ENCODE measurements at regions not wholly inside any gene's neighbourhood (a gene's known extent, or its start where the extent isn't known, plus 50 kb on each side); places are given as distances from the start of the nearest gene placed in this dataset.
"Not testable (repeated sequence)": the region's sequence is repeated elsewhere in the genome, so short reads cannot be mapped to it uniquely, and the experiment has no call there.

GRCh38 chr7:81051811-81052413 is 133.1 kb upstream of the SEMA3C start:
- Histone ChIP-seq H3K27ac (ENCODE audit: low read depth, low read length) (no peak overlapping the region), H3K9me3 (ENCODE audit: control insufficient read depth in 2 of 3, low read length in 3 of 3) (no peaks in the 10 kb centered on the region), H3K4me3 (ENCODE audit: low read length) (no peak overlapping the region), H3K4me1 (ENCODE audit: control insufficient read depth in 2 of 2, insufficient read depth in 2 of 2, low read length in 2 of 2) (no peaks in the 10 kb centered on the region), H3K27me3 (ENCODE audit: control insufficient read depth in 2 of 2, insufficient read depth in 2 of 2, low read length in 2 of 2) (no peaks in the 10 kb centered on the region), H3K36me3 (ENCODE audit: control insufficient read depth in 2 of 3, insufficient read depth in 3 of 3, low read length in 3 of 3) (no peaks in the 10 kb centered on the region)
- H3K4me3 Mint-ChIP-seq = no peak overlapping the region
- ATAC-seq (no peak), DNase-seq (no peak)
- no peak overlapping the region for H3K27ac Mint-ChIP-seq
- no peaks in the 10 kb centered on the region for H3K4me1 Mint-ChIP-seq
- H3K9me3 Mint-ChIP-seq = peaks cover 4 to 23% (median 13%) of the 10 kb centered on the region in 11 donors
- H3K36me3 Mint-ChIP-seq = no peaks in the 10 kb centered on the region
- H3K27me3 Mint-ChIP-seq = no peaks in the 10 kb centered on the region
- intact Hi-C loops (cut with micrococcal nuclease) = no loop called here
- ChIA-PET CTCF (no interaction called here), POLR2A (no interaction called here)

DNA sequence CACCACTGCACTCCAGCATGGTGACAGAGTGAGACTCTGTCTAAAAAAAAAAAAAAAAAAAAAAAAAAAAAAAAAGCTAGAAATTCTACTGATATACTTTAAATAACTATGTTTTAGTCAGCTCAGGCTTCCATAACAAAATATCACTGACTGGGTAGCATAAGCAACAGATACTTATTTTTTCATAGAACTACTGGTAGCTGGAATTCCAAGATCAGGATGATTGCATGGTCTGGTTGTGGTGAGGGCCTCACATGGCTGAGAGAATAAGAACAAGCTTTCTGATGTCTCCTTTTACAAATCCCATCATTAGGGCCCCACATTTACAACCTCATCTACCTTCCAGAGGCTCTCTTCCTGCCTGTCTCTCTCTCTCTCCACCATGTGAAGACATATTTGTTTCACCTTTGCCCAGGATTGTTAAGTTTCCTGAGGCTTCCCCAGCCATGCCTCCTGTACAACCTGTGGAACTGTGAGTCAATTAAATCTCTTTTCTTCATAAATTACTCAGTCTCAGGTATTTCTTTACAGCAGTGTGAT is 126.7 kb upstream of the SEMA3C start:
- POLR2A ChIA-PET = no interaction called here
- Histone ChIP-seq H3K27me3 (ENCODE audit: control insufficient read depth in 2 of 2, insufficient read depth in 2 of 2, low read length in 2 of 2) (no peaks in the 10 kb centered on the region), H3K9me3 (ENCODE audit: control insufficient read depth in 2 of 3, low read length in 3 of 3) (no peaks in the 10 kb centered on the region), H3K4me1 (ENCODE audit: control insufficient read depth in 2 of 2, insufficient read depth in 2 of 2, low read length in 2 of 2) (no peaks in the 10 kb centered on the region), H3K4me3 (ENCODE audit: low read length) (no peak overlapping the region), H3K27ac (ENCODE audit: low read depth, low read length) (no peak overlapping the region), H3K36me3 (ENCODE audit: control insufficient read depth in 2 of 3, insufficient read depth in 3 of 3, low read length in 3 of 3) (no peaks in the 10 kb centered on the region)
- intact Hi-C loops (cut with micrococcal nuclease) = no loop called here
- no peak overlapping the region for H3K4me3 Mint-ChIP-seq
- H3K27me3 Mint-ChIP-seq = no peaks in the 10 kb centered on the region
- no peak overlapping the region for H3K27ac Mint-ChIP-seq
- H3K9me3 Mint-ChIP-seq = peaks cover 2 to 38% (median 22%) of the 10 kb centered on the region in 11 donors
- CTCF ChIA-PET = no interaction called here
- ATAC-seq = no peak
- no peaks in the 10 kb centered on the region for H3K4me1 Mint-ChIP-seq
- no peak for DNase-seq
- H3K36me3 Mint-ChIP-seq = no peaks in the 10 kb centered on the region

GRCh38 chr7:81042646-81043045 is 123.8 kb upstream of the SEMA3C start:
- H3K4me3 Mint-ChIP-seq; H3K27ac ChIP-seq (ENCODE audit: low read depth, low read length); H3K36me3 Mint-ChIP-seq; H3K9me3 ChIP-seq (ENCODE audit: control insufficient read depth in 2 of 3, low read length in 3 of 3); ATAC-seq; H3K27me3 ChIP-seq (ENCODE audit: control insufficient read depth in 2 of 2, insufficient read depth in 2 of 2, low read length in 2 of 2); H3K4me1 Mint-ChIP-seq; H3K27me3 Mint-ChIP-seq; POLR2A ChIA-PET; H3K4me1 ChIP-seq (ENCODE audit: control insufficient read depth in 2 of 2, insufficient read depth in 2 of 2, low read length in 2 of 2); intact Hi-C loops (cut with micrococcal nuclease); DNase-seq; CTCF ChIA-PET; H3K36me3 ChIP-seq (ENCODE audit: control insufficient read depth in 2 of 3, insufficient read depth in 3 of 3, low read length in 3 of 3); H3K27ac Mint-ChIP-seq; H3K4me3 ChIP-seq (ENCODE audit: low read length): not testable (repeated sequence)
- H3K9me3 Mint-ChIP-seq = peaks cover under 1 to 32% (median 12%) of the 10 kb centered on the region in 11 donors

DNA sequence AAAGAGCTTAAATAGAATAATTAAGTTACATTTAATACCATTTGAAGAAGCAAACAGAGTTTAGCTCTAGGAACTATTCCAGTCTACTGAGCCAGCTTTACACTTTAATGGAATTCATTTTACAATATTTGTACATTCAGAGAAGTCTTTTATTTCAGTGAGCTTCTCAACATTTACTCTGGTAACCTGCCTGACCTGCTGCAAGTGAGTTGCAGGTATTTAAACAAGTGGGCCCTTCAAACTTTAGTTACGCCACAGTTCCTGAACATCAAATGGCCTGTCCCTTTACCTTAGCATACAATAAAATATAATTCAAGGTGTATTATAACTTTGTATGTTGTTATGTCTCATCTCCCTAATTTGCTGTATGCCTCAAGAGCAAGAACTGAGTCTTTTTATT is 121.6 kb upstream of the SEMA3C start:
- Histone ChIP-seq H3K9me3 (ENCODE audit: control insufficient read depth in 2 of 3, low read length in 3 of 3) (no peaks in the 10 kb centered on the region), H3K4me1 (ENCODE audit: control insufficient read depth in 2 of 2, insufficient read depth in 2 of 2, low read length in 2 of 2) (no peaks in the 10 kb centered on the region), H3K4me3 (ENCODE audit: low read length) (no peak overlapping the region), H3K36me3 (ENCODE audit: control insufficient read depth in 2 of 3, insufficient read depth in 3 of 3, low read length in 3 of 3) (no peaks in the 10 kb centered on the region), H3K27me3 (ENCODE audit: control insufficient read depth in 2 of 2, insufficient read depth in 2 of 2, low read length in 2 of 2) (no peaks in the 10 kb centered on the region), H3K27ac (ENCODE audit: low read depth, low read length) (no peak overlapping the region)
- POLR2A ChIA-PET = no interaction called here
- Mint-ChIP-seq H3K27ac (no peak overlapping the region), H3K36me3 (peaks cover 0 to 3% (median 0%) of the 10 kb centered on the region in 5 donors), H3K4me1 (no peaks in the 10 kb centered on the region), H3K9me3 (peaks cover 1 to 21% (median 8%) of the 10 kb centered on the region in 11 donors), H3K27me3 (no peaks in the 10 kb centered on the region), H3K4me3 (no peak overlapping the region)
- no peak for DNase-seq
- CTCF ChIA-PET = no interaction called here
- no peak for ATAC-seq
- intact Hi-C loops (cut with micrococcal nuclease) = no loop called here

GRCh38 chr7:81036871-81037270 is 118.0 kb upstream of the SEMA3C start:
- H3K27ac Mint-ChIP-seq = no peak overlapping the region
- peaks cover 0 to 11% (median 8%) of the 10 kb centered on the region in 11 donors for H3K9me3 Mint-ChIP-seq
- ChIA-PET POLR2A (no interaction called here), CTCF (no interaction called here)
- no peaks in the 10 kb centered on the region for H3K4me1 ChIP-seq (ENCODE audit: control insufficient read depth in 2 of 2, insufficient read depth in 2 of 2, low read length in 2 of 2)
- no peak overlapping the region for H3K4me3 ChIP-seq (ENCODE audit: low read length)
- H3K36me3 ChIP-seq (ENCODE audit: control insufficient read depth in 2 of 3, insufficient read depth in 3 of 3, low read length in 3 of 3) = no peaks in the 10 kb centered on the region
- intact Hi-C loops (cut with micrococcal nuclease) = no loop called here
- H3K36me3 Mint-ChIP-seq = peaks cover 0 to 3% (median 0%) of the 10 kb centered on the region in 5 donors
- H3K27ac ChIP-seq (ENCODE audit: low read depth, low read length) = no peak overlapping the region
- no peak overlapping the region for H3K4me3 Mint-ChIP-seq
- no peaks in the 10 kb centered on the region for H3K9me3 ChIP-seq (ENCODE audit: control insufficient read depth in 2 of 3, low read length in 3 of 3)
- H3K27me3 ChIP-seq (ENCODE audit: control insufficient read depth in 2 of 2, insufficient read depth in 2 of 2, low read length in 2 of 2) = no peaks in the 10 kb centered on the region
- H3K4me1 Mint-ChIP-seq = no peaks in the 10 kb centered on the region
- ATAC-seq = no peak
- DNase-seq = no peak
- H3K27me3 Mint-ChIP-seq = no peaks in the 10 kb centered on the region

GRCh38 chr7:81036057-81036456 is 117.2 kb upstream of the SEMA3C start:
- H3K4me1 ChIP-seq (ENCODE audit: control insufficient read depth in 2 of 2, insufficient read depth in 2 of 2, low read length in 2 of 2) = no peaks in the 10 kb centered on the region
- peaks cover 0 to 3% (median 0%) of the 10 kb centered on the region in 5 donors for H3K36me3 Mint-ChIP-seq
- no peak for DNase-seq
- ATAC-seq = no peak
- no peaks in the 10 kb centered on the region for H3K9me3 ChIP-seq (ENCODE audit: control insufficient read depth in 2 of 3, low read length in 3 of 3)
- peaks cover 0 to 11% (median 4%) of the 10 kb centered on the region in 11 donors for H3K9me3 Mint-ChIP-seq
- H3K4me3 ChIP-seq (ENCODE audit: low read length) = no peak overlapping the region
- no peak overlapping the region for H3K27ac Mint-ChIP-seq
- CTCF ChIA-PET = no interaction called here
- no peaks in the 10 kb centered on the region for H3K27me3 Mint-ChIP-seq
- intact Hi-C loops (cut with micrococcal nuclease) = no loop called here
- H3K27me3 ChIP-seq (ENCODE audit: control insufficient read depth in 2 of 2, insufficient read depth in 2 of 2, low read length in 2 of 2) = no peaks in the 10 kb centered on the region
- no peak overlapping the region for H3K27ac ChIP-seq (ENCODE audit: low read depth, low read length)
- POLR2A ChIA-PET = no interaction called here
- no peak overlapping the region for H3K4me3 Mint-ChIP-seq
- H3K36me3 ChIP-seq (ENCODE audit: control insufficient read depth in 2 of 3, insufficient read depth in 3 of 3, low read length in 3 of 3) = no peaks in the 10 kb centered on the region
- H3K4me1 Mint-ChIP-seq = no peaks in the 10 kb centered on the region

DNA sequence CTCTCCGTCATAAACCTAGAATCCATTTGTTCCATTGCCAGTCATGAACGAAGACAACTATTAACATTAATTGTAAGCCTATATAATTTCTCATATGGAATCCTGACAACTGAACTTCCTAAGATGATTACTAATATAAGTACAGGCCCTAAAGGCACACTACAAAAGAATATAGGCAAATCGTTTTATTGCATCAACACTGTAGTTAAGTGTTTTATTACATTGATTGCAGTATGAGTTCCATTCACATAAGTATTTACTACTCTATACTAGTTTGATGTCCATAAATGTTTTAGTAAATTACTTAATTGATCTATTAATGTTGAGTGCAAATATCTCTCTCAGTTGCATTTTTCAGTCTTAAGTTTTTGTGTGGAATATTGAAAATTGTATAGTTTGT is 113.1 kb upstream of the SEMA3C start:
- no peaks in the 10 kb centered on the region for H3K36me3 ChIP-seq (ENCODE audit: control insufficient read depth in 2 of 3, insufficient read depth in 3 of 3, low read length in 3 of 3)
- DNase-seq (no peak), ATAC-seq (no peak)
- CTCF ChIA-PET = no interaction called here
- H3K27ac ChIP-seq (ENCODE audit: low read depth, low read length) = no peak overlapping the region
- H3K27me3 Mint-ChIP-seq = no peaks in the 10 kb centered on the region
- POLR2A ChIA-PET = no interaction called here
- no peak overlapping the region for H3K4me3 Mint-ChIP-seq
- no peaks in the 10 kb centered on the region for H3K27me3 ChIP-seq (ENCODE audit: control insufficient read depth in 2 of 2, insufficient read depth in 2 of 2, low read length in 2 of 2)
- H3K27ac Mint-ChIP-seq = no peak overlapping the region
- no peaks in the 10 kb centered on the region for H3K4me1 ChIP-seq (ENCODE audit: control insufficient read depth in 2 of 2, insufficient read depth in 2 of 2, low read length in 2 of 2)
- intact Hi-C loops (cut with micrococcal nuclease) = no loop called here
- no peak overlapping the region for H3K4me3 ChIP-seq (ENCODE audit: low read length)
- no peaks in the 10 kb centered on the region for H3K4me1 Mint-ChIP-seq
- H3K36me3 Mint-ChIP-seq = no peaks in the 10 kb centered on the region
- no peaks in the 10 kb centered on the region for H3K9me3 ChIP-seq (ENCODE audit: control insufficient read depth in 2 of 3, low read length in 3 of 3)
- peaks cover 0 to 13% (median 4%) of the 10 kb centered on the region in 11 donors for H3K9me3 Mint-ChIP-seq

Data from naive thymus-derived CD4-positive, alpha-beta T cell (primary cell).